Pancreas (tissue), 10 donors: ENCODE measurements at regions not wholly inside any gene's neighbourhood (a gene's known extent, or its start where the extent isn't known, plus 50 kb on each side); places are given as distances from the start of the nearest gene placed in this dataset.

Experiments
- ATAC-seq, 4 donors: fragments of 200-7000 bp; cut with Tn5 transposase; one replicate each; pipeline versions ENCODE4 v1.8.0 to v1.9.1; 2020; ENCODE audit warnings: mild to moderate bottlenecking in 4 of 4, moderate library complexity in 4 of 4
- DNase-seq, 6 donors: peaks; one replicate each; pipeline ENCODE4 v3.0.0-alpha.2; 2020
- FAIRE-seq: peaks from 2 replicates; lab custom pipeline; 2012; peaks lifted over from hg19 to GRCh38; lab: Jason Lieb, UNC
- H3K27ac ChIP-seq, 4 donors: fragments of 200-600 bp; sonication (generic); 1 replicate in 3 of 4; 2 replicates in 1 of 4; pipeline versions ENCODE4 v1.5.0 to v1.8.0; 2020
- H3K27me3 ChIP-seq, 4 donors: fragments of 200-600 bp; one replicate each; pipeline ENCODE4 v1.8.0; 2021
- H3K36me3 ChIP-seq, 3 donors: fragments of 200-600 bp; sonication (generic) in 1 of 3; one replicate each; pipeline versions ENCODE4 v1.5.0 to v1.8.0; 2020 to 2021
- H3K4me1 ChIP-seq, 3 donors: fragments of 200-600 bp; one replicate each; pipeline ENCODE4 v1.8.0; 2021
- H3K4me3 ChIP-seq, 4 donors: fragments of 200-600 bp; sonication (generic) in 2 of 4; one replicate each; pipeline versions ENCODE4 v1.5.0 to v1.8.0; 2020 to 2021
- H3K9me3 ChIP-seq, 4 donors: fragments of 200-600 bp; one replicate each; pipeline ENCODE4 v1.8.0; 2021
- WGBS, 2 donors: extraction: QIAGEN DNeasy Blood & Tissue Kit; methylation state at CpG; one replicate each; pipeline ENCODE4 v1.1.7; 2013; 5-methylcytosine and 5-hydroxymethylcytosine counted together
- intact Hi-C, 3 donors: fragments of 100-400 bp; cut with DNase I; formaldehyde crosslinking; loops; one replicate each; pipeline versions ENCODE4 v1.11.1 to v1.14.2; 2022
- TF ChIP-seq, protein P1 (sequence below), 4 donors: fragments of 200-600 bp; sonication (generic) in 3 of 4; IDR thresholded peaks; one replicate each; pipeline versions ENCODE4 v1.5.0 to v1.8.0; 2021; ENCODE audit warnings: antibody characterized with exemption in 4 of 4
- donor health status: healthy with polysubstance abuse.
- donor health status: DM: no; HTN: no; CAD: no; lungs with moderate emphysema.
- donor health status: DM: no; HTN: no; CAD: no.
- donor health status: control.
- donor health status: control.
- donor health status: Bipolar disorder and iron deficiency.
- donor health status: DM: yes; HTN: yes; CAD: no.
- donor health status: DM: no; HTN: no; CAD: no.
- donor health status: DM: no; HTN: no; CAD: no.
- donor health status: DM: yes; HTN: yes; CAD: no.

DNA sequence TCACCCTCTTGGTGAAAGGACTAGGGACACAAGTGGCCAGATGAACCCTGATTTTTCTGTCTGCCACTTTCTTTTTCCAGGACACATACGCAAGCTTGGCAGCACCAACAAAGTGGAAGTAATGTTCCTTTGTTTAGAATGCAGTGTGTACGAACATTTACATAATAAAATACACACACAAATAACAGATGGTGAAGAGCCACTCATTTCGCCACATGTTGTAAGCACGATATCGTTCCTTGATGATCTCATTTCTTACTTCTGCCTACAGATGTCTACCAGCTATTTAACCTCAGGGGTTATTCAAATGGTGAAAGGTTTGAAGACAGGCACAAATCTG, 670.2 kb upstream of the CXADR start:
- FAIRE-seq (no peak), ATAC-seq (no peak), DNase-seq (no peak)
- Histone ChIP-seq H3K36me3 (no peaks in the 10 kb centered on the region), H3K9me3 (no peaks in the 10 kb centered on the region), H3K4me1 (no peaks in the 10 kb centered on the region), H3K27ac (no peak overlapping the region), H3K27me3 (no peaks in the 10 kb centered on the region), H3K4me3 (no peak overlapping the region)
- TF ChIP-seq, protein P1, sequence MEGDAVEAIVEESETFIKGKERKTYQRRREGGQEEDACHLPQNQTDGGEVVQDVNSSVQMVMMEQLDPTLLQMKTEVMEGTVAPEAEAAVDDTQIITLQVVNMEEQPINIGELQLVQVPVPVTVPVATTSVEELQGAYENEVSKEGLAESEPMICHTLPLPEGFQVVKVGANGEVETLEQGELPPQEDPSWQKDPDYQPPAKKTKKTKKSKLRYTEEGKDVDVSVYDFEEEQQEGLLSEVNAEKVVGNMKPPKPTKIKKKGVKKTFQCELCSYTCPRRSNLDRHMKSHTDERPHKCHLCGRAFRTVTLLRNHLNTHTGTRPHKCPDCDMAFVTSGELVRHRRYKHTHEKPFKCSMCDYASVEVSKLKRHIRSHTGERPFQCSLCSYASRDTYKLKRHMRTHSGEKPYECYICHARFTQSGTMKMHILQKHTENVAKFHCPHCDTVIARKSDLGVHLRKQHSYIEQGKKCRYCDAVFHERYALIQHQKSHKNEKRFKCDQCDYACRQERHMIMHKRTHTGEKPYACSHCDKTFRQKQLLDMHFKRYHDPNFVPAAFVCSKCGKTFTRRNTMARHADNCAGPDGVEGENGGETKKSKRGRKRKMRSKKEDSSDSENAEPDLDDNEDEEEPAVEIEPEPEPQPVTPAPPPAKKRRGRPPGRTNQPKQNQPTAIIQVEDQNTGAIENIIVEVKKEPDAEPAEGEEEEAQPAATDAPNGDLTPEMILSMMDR (IDR thresholded peaks at IDR 0.05), result no peak
- intact Hi-C loops, result no loop called here
- 65 to 74% methylated on average over 5 of the region's 5 CpGs for WGBS, 2 donors

DNA sequence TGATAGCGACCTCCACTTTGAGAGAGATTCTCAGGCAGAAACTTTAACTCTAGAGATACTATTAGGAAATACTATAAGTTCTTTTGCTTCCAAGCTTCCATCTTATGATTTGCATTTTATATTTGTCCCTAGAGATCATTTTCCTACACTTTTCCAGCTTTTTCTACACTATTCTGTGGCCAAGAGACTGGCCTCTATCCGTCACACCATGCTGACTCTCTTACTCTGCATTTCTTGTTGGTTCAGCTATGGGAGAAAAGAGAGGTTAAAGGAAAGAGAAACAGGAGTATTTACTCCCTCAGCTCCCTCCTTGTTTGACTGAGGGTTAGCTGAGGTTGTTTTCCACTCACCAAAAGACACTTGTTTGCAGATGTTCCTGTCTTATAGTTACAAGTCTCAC, 665.6 kb upstream of the CXADR start:
- no peaks in the 10 kb centered on the region for H3K4me1 ChIP-seq
- ATAC-seq (no peak), DNase-seq (no peak), FAIRE-seq (no peak)
- no peak overlapping the region for H3K4me3 ChIP-seq
- intact Hi-C loops, result no loop called here
- no peak overlapping the region for H3K27ac ChIP-seq
- 66 to 68% methylated on average over 2 of the region's 2 CpGs for WGBS, 2 donors
- H3K27me3 ChIP-seq, result no peaks in the 10 kb centered on the region
- H3K36me3 ChIP-seq, result no peaks in the 10 kb centered on the region
- no peaks in the 10 kb centered on the region for H3K9me3 ChIP-seq
- TF ChIP-seq, protein P1 (IDR thresholded peaks at IDR 0.05), result no peak

DNA sequence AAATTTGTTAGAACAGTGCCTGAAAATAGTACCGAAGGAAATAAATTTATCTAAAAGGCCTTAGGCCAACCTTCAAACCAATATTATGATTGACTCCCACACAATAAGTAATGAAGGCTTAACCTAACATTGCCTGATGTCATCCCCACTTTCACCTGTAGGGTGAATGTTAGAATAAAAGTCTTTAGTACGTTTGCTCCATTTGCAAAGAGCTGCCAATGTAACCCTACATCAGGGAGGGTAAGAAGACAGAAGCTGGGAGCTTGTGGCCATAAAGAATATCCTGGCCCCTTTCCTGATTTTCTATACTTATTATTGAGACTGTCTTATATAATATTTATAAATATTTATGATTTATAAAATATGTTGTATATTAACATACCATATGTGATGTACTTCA, 661.8 kb upstream of the CXADR start:
- H3K27ac ChIP-seq, result no peak overlapping the region
- H3K9me3 ChIP-seq, result no peaks in the 10 kb centered on the region
- no peak for DNase-seq
- H3K36me3 ChIP-seq, result no peaks in the 10 kb centered on the region
- WGBS, 2 donors, result 62 to 65% methylated on average over 2 of the region's 2 CpGs
- TF ChIP-seq, protein P1 (IDR thresholded peaks at IDR 0.05), result no peak
- no peaks in the 10 kb centered on the region for H3K4me1 ChIP-seq
- H3K27me3 ChIP-seq, result no peaks in the 10 kb centered on the region
- no peak for ATAC-seq
- intact Hi-C loops, result no loop called here
- no peak overlapping the region for H3K4me3 ChIP-seq
- no peak for FAIRE-seq

DNA sequence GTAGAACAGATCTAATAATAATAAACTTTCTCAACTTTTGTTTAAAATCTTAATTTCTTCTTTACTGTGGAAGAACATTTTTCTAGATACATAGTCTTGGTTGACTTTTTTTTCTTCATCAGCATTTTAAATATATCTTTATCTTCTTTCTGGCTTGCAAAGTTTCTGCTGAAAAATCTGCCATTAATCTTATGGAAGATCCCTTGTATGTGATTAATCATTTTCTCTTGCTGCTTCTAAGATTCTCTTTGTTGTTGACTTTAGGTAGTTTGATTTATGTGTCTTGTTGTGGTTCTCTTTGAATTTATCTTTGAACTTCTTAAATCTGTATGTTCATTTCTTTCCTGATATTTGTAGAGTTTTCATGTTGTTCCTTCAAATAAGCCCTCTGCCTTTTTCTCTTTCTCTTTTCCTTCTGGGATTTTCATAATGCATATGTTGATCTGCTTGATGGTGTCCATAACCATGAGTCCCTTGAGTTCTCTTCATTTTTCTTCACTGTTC, 657.6 kb upstream of the CXADR start:
- H3K36me3 ChIP-seq, result no peaks in the 10 kb centered on the region
- ATAC-seq (no peak), DNase-seq (no peak), FAIRE-seq (no peak)
- intact Hi-C loops, result no loop called here
- no peak overlapping the region for H3K4me3 ChIP-seq
- H3K4me1 ChIP-seq, result no peaks in the 10 kb centered on the region
- TF ChIP-seq, protein P1 (IDR thresholded peaks at IDR 0.05), result no peak
- no peaks in the 10 kb centered on the region for H3K9me3 ChIP-seq
- no peaks in the 10 kb centered on the region for H3K27me3 ChIP-seq
- no peak overlapping the region for H3K27ac ChIP-seq

DNA sequence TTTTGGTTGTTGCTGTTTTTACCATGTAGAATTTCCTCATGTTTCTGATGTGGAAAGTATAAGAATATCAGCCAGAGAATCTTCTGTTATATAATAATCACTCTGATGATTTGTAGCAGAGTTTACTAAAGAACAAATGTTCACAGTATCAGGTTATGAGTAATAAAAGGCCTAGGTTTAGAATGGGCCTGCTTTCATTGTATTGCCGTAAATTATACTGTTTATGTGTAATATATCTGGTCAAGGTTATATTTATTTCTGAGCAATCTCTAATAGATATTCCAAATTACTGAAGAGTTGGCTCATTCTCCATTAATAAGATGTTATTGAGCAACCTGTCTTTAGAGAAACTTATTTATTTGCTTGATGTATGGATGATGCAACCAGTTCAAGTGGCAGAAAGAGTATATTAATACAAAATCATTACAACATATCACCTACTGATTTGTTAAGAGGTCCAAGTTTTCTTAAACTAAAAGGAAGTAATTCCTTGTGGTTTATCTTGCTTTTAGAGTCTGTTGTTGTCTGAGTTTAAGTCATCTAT, 649.4 kb upstream of the CXADR start:
- H3K4me3 ChIP-seq, result no peak overlapping the region
- DNase-seq, result no peak
- WGBS, 2 donors, result 86 to 93% methylated on average over 1 of the region's 1 CpG
- FAIRE-seq, result no peak
- no peak for ATAC-seq
- no peak overlapping the region for H3K27ac ChIP-seq
- H3K36me3 ChIP-seq, result no peaks in the 10 kb centered on the region
- TF ChIP-seq, protein P1 (IDR thresholded peaks at IDR 0.05), result no peak
- H3K9me3 ChIP-seq, result no peaks in the 10 kb centered on the region
- no peaks in the 10 kb centered on the region for H3K27me3 ChIP-seq
- intact Hi-C loops, result no loop called here
- H3K4me1 ChIP-seq, result no peaks in the 10 kb centered on the region
